ENCODE measurements at regions not wholly inside any gene's neighbourhood (a gene's known extent, or its start where the extent isn't known, plus 50 kb on each side); places are given as distances from the start of the nearest gene placed in this dataset.
"Not testable (repeated sequence)": the region's sequence is repeated elsewhere in the genome, so short reads cannot be mapped to it uniquely, and the experiment has no call there.

DNA sequence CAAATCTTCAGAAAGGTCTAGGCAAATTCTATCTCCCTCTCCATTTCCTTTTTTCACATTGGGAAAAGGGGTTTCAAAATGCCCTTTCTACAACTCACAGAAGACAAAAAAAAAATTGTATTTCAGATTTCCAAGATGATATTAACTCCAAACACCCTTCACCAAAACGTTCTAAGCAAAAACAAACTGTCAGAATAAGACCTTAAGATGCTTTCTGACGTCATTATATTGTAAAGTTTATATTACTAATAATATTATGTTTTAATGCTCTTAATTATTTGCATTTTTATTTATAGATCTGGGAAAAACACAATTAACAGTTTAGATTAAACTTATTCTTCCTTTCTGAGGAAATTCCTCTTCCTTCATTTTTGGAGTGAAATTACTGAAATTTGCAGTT is 624.2 kb downstream of the GALC start:
- Histone ChIP-seq H3K4me3 (no peak overlapping the region), H3K4me1 (ENCODE audit: low read depth) (no peaks in the 10 kb centered on the region), H3K27me3 (no peaks in the 10 kb centered on the region), H3K36me3 (no peaks in the 10 kb centered on the region), H3K9me3 (ENCODE audit: low read depth) (no peaks in the 10 kb centered on the region), H3K27ac (no peak overlapping the region)
- no peak for DNase-seq (ENCODE audit: low read depth in 1 of 2, low spot score in 1 of 2)
- TF ChIP-seq, protein P1, sequence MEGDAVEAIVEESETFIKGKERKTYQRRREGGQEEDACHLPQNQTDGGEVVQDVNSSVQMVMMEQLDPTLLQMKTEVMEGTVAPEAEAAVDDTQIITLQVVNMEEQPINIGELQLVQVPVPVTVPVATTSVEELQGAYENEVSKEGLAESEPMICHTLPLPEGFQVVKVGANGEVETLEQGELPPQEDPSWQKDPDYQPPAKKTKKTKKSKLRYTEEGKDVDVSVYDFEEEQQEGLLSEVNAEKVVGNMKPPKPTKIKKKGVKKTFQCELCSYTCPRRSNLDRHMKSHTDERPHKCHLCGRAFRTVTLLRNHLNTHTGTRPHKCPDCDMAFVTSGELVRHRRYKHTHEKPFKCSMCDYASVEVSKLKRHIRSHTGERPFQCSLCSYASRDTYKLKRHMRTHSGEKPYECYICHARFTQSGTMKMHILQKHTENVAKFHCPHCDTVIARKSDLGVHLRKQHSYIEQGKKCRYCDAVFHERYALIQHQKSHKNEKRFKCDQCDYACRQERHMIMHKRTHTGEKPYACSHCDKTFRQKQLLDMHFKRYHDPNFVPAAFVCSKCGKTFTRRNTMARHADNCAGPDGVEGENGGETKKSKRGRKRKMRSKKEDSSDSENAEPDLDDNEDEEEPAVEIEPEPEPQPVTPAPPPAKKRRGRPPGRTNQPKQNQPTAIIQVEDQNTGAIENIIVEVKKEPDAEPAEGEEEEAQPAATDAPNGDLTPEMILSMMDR (IDR thresholded peaks at IDR 0.05; ENCODE audit: low read depth, low read length), result no peak

GRCh38 chr14:87360246-87360645 is 632.7 kb downstream of the GALC start:
- H3K27me3 ChIP-seq; H3K36me3 ChIP-seq; H3K9me3 ChIP-seq (ENCODE audit: low read depth); H3K4me1 ChIP-seq (ENCODE audit: low read depth); H3K27ac ChIP-seq; H3K4me3 ChIP-seq; DNase-seq (ENCODE audit: low read depth in 1 of 2, low spot score in 1 of 2): not testable (repeated sequence)

GRCh38 chr14:87351007-87351406 is 642.0 kb downstream of the GALC start:
- Histone ChIP-seq H3K36me3 (no peaks in the 10 kb centered on the region), H3K27ac (no peak overlapping the region), H3K27me3 (no peaks in the 10 kb centered on the region), H3K4me3 (no peak overlapping the region), H3K9me3 (ENCODE audit: low read depth) (no peaks in the 10 kb centered on the region), H3K4me1 (ENCODE audit: low read depth) (no peaks in the 10 kb centered on the region)
- TF ChIP-seq, protein P1 (IDR thresholded peaks at IDR 0.05; ENCODE audit: low read depth, low read length), result no peak
- peak in 1 of 2 donors; percentile 12 for DNase-seq (ENCODE audit: low read depth in 1 of 2, low spot score in 1 of 2)

DNA sequence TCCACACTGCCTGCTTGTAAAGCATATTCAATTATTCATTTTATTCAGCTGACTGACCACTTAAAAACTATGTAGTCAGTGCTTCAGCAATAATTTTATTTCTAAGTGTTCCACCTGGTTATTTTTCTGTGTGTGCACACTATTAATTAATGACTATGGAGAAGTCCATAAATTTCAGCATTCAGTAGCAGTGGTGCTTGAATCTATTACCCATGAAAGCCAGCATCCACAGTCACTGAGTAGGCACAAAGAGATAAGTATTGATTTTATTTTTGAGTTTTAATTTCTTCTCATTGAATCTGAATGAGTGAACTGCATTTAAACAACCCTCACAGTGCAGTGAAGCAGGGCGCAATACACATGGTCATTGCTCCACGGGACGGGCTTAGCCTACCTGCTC is 643.1 kb downstream of the GALC start:
- no peak overlapping the region for H3K4me3 ChIP-seq
- DNase-seq (ENCODE audit: low read depth in 1 of 2, low spot score in 1 of 2), result no peak
- TF ChIP-seq, protein P1 (IDR thresholded peaks at IDR 0.05; ENCODE audit: low read depth, low read length), result no peak
- no peaks in the 10 kb centered on the region for H3K27me3 ChIP-seq
- no peak overlapping the region for H3K27ac ChIP-seq
- no peaks in the 10 kb centered on the region for H3K9me3 ChIP-seq (ENCODE audit: low read depth)
- H3K4me1 ChIP-seq (ENCODE audit: low read depth), result no peaks in the 10 kb centered on the region
- no peaks in the 10 kb centered on the region for H3K36me3 ChIP-seq

DNA sequence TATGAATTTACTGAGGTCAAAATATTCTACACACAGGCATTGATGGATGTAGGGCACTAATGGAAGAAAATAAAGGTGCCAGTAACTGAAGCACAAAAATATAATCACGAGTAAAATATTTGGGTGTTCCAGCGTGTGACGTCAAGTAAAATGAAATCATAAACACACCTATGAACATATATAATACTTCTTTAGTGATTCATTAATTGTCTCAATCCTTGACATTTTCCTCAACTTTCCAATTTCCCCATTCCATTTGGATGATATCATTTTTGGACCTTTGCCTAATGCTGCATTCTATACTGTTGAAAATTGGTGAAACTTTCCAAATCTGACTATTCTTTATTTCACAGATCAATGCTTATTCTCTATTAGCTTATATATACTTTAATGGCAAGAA is 649.3 kb downstream of the GALC start:
- Histone ChIP-seq H3K27ac (no peak overlapping the region), H3K36me3 (no peaks in the 10 kb centered on the region), H3K4me1 (ENCODE audit: low read depth) (no peaks in the 10 kb centered on the region), H3K4me3 (no peak overlapping the region), H3K9me3 (ENCODE audit: low read depth) (no peaks in the 10 kb centered on the region), H3K27me3 (no peaks in the 10 kb centered on the region)
- DNase-seq (ENCODE audit: low read depth in 1 of 2, low spot score in 1 of 2), result no peak
- TF ChIP-seq, protein P1 (IDR thresholded peaks at IDR 0.05; ENCODE audit: low read depth, low read length), result no peak

DNA sequence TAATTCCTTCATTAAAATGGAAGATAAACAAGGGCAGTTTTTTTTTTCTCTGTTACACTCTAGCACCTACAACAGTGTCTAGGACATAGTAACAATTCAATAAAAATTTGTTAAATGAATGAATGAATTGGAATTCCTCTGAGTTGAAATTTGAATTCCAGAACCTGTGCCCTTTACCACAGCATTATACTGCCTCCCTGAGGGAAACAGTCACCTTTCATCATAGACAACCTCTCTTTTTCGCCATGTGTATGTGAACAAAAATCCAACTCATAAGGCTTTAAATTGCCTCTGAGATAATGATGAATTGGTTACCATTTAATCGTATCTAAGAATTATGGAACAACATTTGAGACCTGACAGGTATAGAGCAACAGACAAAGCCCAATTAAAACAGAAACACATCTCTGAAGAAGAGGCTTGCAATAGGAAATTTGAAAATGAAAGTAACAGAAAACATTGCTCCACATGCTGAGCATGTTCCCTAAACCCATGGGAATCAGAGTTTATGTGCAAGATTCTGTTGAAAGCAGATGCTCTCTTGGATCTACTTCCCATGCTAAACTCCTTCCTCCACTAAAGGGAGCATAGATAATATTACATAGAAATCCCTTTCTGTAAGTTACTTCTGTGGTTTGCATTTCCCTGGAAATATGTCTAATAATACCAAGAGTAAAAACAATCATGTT is 657.8 kb downstream of the GALC start:
- no peaks in the 10 kb centered on the region for H3K9me3 ChIP-seq (ENCODE audit: low read depth)
- no peak for DNase-seq (ENCODE audit: low read depth in 1 of 2, low spot score in 1 of 2)
- H3K4me3 ChIP-seq, result no peak overlapping the region
- TF ChIP-seq, protein P1 (IDR thresholded peaks at IDR 0.05; ENCODE audit: low read depth, low read length), result no peak
- H3K27me3 ChIP-seq, result no peaks in the 10 kb centered on the region
- H3K27ac ChIP-seq, result no peak overlapping the region
- H3K36me3 ChIP-seq, result no peaks in the 10 kb centered on the region
- H3K4me1 ChIP-seq (ENCODE audit: low read depth), result no peaks in the 10 kb centered on the region
